HG03520 (cell line): ENCODE measurements at regions not wholly inside any gene's neighbourhood (a gene's known extent, or its start where the extent isn't known, plus 50 kb on each side); places are given as distances from the start of the nearest gene placed in this dataset.

ENCODE experiments used
- ATAC-seq: cut with Tn5 transposase; IDR thresholded peaks from one replicate; pipeline ENCODE4 v1.9.1; 2021; ENCODE audit warnings: mild to moderate bottlenecking, moderate library complexity; ENCODE audit not compliant: unreplicated experiment

GRCh38 chr12:125720961-125721360 is 655.7 kb downstream of the AACS start:
- no peak for ATAC-seq

GRCh38 chr12:125734137-125734536 is 668.9 kb downstream of the AACS start:
- ATAC-seq = no peak

- no peak for ATAC-seq
Measured at GRCh38 chr12:125738211-125738610, 673.0 kb downstream of the AACS start.

- no peak for ATAC-seq
Measured at GRCh38 chr12:125742413-125742812, 677.2 kb downstream of the AACS start.

GRCh38 chr12:125744201-125744600 is 679.0 kb downstream of the AACS start:
- no peak for ATAC-seq

GRCh38 chr12:125755512-125755911 is 690.3 kb downstream of the AACS start:
- no peak for ATAC-seq

- ATAC-seq = no peak
Measured at GRCh38 chr12:125766091-125766490, 700.9 kb downstream of the AACS start.

GRCh38 chr12:125772403-125772802 is 707.2 kb downstream of the AACS start:
- no peak for ATAC-seq

- peak; percentile 72 for ATAC-seq
Measured at GRCh38 chr12:125773033-125773640, 707.9 kb downstream of the AACS start.

GRCh38 chr12:125775507-125775906 is 710.3 kb downstream of the AACS start:
- no peak for ATAC-seq

GRCh38 chr12:125776212-125776611 is 711.0 kb downstream of the AACS start:
- no peak for ATAC-seq

GRCh38 chr12:125786143-125786542 is 720.9 kb downstream of the AACS start:
- no peak for ATAC-seq

- ATAC-seq = no peak
Measured at GRCh38 chr12:125794401-125794800, 729.2 kb downstream of the AACS start.

GRCh38 chr12:125797421-125798175 is 732.4 kb downstream of the AACS start:
- ATAC-seq = no peak

GRCh38 chr12:125804660-125805059 is 739.4 kb downstream of the AACS start:
- ATAC-seq = no peak

- no peak for ATAC-seq
Measured at GRCh38 chr12:125824276-125824675, 759.0 kb downstream of the AACS start.

GRCh38 chr12:125835852-125836251 is 770.6 kb downstream of the AACS start:
- ATAC-seq = no peak

GRCh38 chr12:125836647-125837046 is 771.4 kb downstream of the AACS start:
- no peak for ATAC-seq

GRCh38 chr12:125841332-125841731 is 776.1 kb downstream of the AACS start:
- no peak for ATAC-seq

- no peak for ATAC-seq
Measured at GRCh38 chr12:125852116-125852515, 786.9 kb downstream of the AACS start.

- ATAC-seq = no peak
Measured at GRCh38 chr12:125852679-125853078, 787.4 kb downstream of the AACS start.

- ATAC-seq = no peak
Measured at GRCh38 chr12:125853670-125854069, 788.4 kb downstream of the AACS start.

- no peak for ATAC-seq
Measured at GRCh38 chr12:125856366-125856765, 791.1 kb downstream of the AACS start.
